ENCODE measurements at regions not wholly inside any gene's neighbourhood (a gene's known extent, or its start where the extent isn't known, plus 50 kb on each side); places are given as distances from the start of the nearest gene placed in this dataset.

DNA sequence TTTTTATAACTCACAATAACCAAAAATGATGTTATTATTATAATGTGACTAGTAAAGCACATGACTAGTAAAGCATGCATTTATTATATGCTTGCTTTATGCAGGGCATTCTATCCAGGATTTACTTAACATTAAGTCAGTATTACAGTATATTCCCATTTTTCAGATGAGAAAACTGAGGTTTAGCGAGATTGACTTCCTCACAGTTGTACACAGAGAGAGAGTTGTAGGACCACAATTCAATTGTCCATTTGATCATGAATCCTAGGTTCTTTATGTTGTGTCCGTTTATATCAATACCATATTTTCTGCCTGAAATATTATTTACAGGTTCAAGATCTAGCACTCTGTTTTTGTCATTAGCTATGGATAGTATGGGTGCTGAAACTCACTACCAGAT lies 301.5 kb downstream of the PRL start:
- H3K4me1 ChIP-seq = no peaks in the 10 kb centered on the region
- no peak overlapping the region for H3K27ac ChIP-seq
- DNase-seq (ENCODE audit: extremely low spot score in 2 of 2) = no peak
- no peaks in the 10 kb centered on the region for H3K36me3 ChIP-seq
- H3K9me3 ChIP-seq = no peaks in the 10 kb centered on the region
- TF ChIP-seq, protein P1, sequence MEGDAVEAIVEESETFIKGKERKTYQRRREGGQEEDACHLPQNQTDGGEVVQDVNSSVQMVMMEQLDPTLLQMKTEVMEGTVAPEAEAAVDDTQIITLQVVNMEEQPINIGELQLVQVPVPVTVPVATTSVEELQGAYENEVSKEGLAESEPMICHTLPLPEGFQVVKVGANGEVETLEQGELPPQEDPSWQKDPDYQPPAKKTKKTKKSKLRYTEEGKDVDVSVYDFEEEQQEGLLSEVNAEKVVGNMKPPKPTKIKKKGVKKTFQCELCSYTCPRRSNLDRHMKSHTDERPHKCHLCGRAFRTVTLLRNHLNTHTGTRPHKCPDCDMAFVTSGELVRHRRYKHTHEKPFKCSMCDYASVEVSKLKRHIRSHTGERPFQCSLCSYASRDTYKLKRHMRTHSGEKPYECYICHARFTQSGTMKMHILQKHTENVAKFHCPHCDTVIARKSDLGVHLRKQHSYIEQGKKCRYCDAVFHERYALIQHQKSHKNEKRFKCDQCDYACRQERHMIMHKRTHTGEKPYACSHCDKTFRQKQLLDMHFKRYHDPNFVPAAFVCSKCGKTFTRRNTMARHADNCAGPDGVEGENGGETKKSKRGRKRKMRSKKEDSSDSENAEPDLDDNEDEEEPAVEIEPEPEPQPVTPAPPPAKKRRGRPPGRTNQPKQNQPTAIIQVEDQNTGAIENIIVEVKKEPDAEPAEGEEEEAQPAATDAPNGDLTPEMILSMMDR (IDR thresholded peaks at IDR 0.05) = no peak
- TF ChIP-seq POLR2AphosphoS5 (IDR thresholded peaks at IDR 0.05; ENCODE audit: insufficient read depth in 1 of 2, low read depth in 1 of 2) (no peak), POLR2A (IDR thresholded peaks at IDR 0.05) (no peak)
- no peak overlapping the region for H3K4me3 ChIP-seq
- H3K27me3 ChIP-seq = no peaks in the 10 kb centered on the region
- intact Hi-C loops (cut with DNase I) = no loop called here

DNA sequence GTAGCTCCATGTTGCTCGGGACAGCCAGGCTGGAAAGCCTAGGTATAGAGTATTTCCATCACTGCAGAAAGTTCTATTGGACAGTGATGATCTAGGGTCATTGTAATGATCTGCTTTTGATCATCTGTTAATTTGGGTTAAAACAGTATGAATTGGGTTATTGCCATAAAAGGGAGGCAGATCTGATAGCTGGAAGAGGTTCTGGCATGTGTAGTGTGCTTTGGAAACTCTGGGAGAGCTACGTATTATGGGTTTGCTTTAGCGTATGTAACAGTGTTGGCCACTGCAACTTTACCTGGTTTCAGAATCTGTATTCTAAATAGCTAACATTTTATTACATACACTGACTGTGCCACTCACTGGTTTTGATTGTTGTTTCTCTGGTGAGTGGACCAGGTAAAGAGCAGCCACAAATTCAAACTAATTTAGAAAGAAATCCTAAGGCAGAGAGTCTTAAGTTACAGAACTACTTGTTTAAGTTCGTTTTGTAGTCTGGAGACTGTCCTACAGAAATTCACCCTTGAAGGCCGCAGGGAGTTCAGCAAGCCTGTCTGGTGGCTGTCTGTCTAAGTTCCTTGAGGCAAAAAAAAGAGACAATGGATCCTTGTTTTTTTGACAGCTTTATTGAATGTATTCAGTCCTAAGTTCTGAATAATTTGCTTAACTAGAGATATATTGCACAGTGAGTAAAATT lies 300.3 kb downstream of the PRL start:
- H3K9me3 ChIP-seq = no peaks in the 10 kb centered on the region
- H3K36me3 ChIP-seq = no peaks in the 10 kb centered on the region
- DNase-seq (ENCODE audit: extremely low spot score in 2 of 2) = no peak
- H3K4me3 ChIP-seq = no peak overlapping the region
- H3K27ac ChIP-seq = no peak overlapping the region
- TF ChIP-seq POLR2AphosphoS5 (IDR thresholded peaks at IDR 0.05; ENCODE audit: insufficient read depth in 1 of 2, low read depth in 1 of 2) = no peak
- TF ChIP-seq, protein P1 (IDR thresholded peaks at IDR 0.05) = no peak
- no peak for TF ChIP-seq POLR2A (IDR thresholded peaks at IDR 0.05)
- intact Hi-C loops (cut with DNase I) = no loop called here
- no peaks in the 10 kb centered on the region for H3K4me1 ChIP-seq
- no peaks in the 10 kb centered on the region for H3K27me3 ChIP-seq

DNA sequence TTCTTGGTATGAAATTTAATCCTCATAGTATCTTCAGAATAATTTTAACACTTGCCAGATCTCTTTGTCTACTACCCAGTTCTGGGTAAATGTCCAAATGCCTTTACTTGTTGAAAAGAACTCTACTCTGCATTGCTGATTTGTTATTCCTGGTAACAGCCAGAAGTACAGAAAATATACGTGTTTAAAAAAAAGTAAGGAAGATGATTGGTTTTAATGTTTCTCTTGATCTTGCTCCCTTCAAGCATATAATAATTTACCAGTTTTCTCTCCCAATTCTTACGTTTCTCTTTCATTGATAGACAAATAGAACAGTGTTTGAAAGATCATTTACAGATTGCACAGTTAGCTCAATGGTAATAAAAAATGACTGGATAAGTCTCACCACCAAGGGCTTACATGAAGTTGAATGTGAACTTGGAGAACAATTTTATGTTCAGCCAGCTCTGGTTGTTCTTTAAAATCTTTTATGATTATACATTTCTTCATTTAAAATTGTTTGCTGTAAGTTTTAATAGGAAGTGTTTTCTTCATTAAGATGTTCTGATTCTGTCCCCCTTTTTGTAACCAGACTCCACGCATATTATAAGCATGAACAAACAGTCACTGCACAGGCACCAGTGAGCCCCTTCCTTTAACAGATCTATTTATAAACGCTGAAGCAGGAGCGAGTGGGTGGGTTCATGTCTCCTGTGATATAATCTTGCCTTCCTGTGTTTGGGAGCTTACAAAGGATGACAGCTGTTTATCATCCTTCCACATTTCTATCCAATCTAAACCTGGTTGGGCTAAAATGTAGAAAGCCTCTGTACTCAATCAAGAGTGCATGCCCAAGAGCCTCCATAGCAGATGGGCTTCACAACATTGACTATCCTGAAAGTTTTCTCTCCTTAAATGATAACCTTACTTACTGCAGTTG lies 299.5 kb downstream of the PRL start:
- H3K36me3 ChIP-seq = no peaks in the 10 kb centered on the region
- no peaks in the 10 kb centered on the region for H3K9me3 ChIP-seq
- no peaks in the 10 kb centered on the region for H3K27me3 ChIP-seq
- H3K4me3 ChIP-seq = no peak overlapping the region
- no peak for DNase-seq (ENCODE audit: extremely low spot score in 2 of 2)
- TF ChIP-seq POLR2AphosphoS5 (IDR thresholded peaks at IDR 0.05; ENCODE audit: insufficient read depth in 1 of 2, low read depth in 1 of 2) = no peak
- no peak for TF ChIP-seq POLR2A (IDR thresholded peaks at IDR 0.05)
- TF ChIP-seq, protein P1 (IDR thresholded peaks at IDR 0.05) = no peak
- no peaks in the 10 kb centered on the region for H3K4me1 ChIP-seq
- intact Hi-C loops (cut with DNase I) = no loop called here
- H3K27ac ChIP-seq = no peak overlapping the region

DNA sequence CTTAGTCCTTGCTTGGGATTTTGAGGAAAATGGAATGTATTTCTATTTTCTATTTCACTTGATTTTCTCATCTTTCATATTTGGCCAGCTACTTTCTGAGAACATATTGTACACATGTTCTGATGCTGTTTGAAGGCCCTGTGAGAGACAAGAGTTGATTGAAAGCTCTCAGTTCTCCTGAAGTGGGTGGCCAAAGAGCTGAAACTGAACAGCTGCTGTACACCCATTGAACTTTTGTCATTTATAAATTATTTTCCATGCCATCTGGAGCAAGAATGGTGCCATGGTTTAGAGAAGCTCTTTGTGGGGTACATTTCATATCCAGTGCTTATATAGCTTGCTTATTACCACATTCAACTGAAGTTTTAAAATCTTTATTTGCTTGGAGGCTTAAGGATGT lies 298.3 kb downstream of the PRL start:
- H3K4me3 ChIP-seq = no peak overlapping the region
- H3K27me3 ChIP-seq = no peaks in the 10 kb centered on the region
- H3K4me1 ChIP-seq = no peaks in the 10 kb centered on the region
- no peaks in the 10 kb centered on the region for H3K36me3 ChIP-seq
- TF ChIP-seq POLR2A (IDR thresholded peaks at IDR 0.05) = no peak
- TF ChIP-seq, protein P1 (IDR thresholded peaks at IDR 0.05) = no peak
- TF ChIP-seq POLR2AphosphoS5 (IDR thresholded peaks at IDR 0.05; ENCODE audit: insufficient read depth in 1 of 2, low read depth in 1 of 2) = no peak
- no peaks in the 10 kb centered on the region for H3K9me3 ChIP-seq
- no peak for DNase-seq (ENCODE audit: extremely low spot score in 2 of 2)
- H3K27ac ChIP-seq = no peak overlapping the region
- intact Hi-C loops (cut with DNase I) = no loop called here
